Fibroblast of lung (primary cell): ENCODE measurements at regions not wholly inside any gene's neighbourhood (a gene's known extent, or its start where the extent isn't known, plus 50 kb on each side); places are given as distances from the start of the nearest gene placed in this dataset.

Experiments
- DNase-seq, 2 donors: peaks; one replicate each; pipeline versions ENCODE4 v3.0.0 to v3.0.0-alpha.2; 2010; ENCODE audit warnings: low read depth in 2 of 2
- H2AFZ ChIP-seq: 2 replicates; pipeline ENCODE4 v1.5.1; 2012; ENCODE audit warnings: low read length, control low read depth, inconsistent platforms
- H3K27ac ChIP-seq: 2 replicates; pipeline ENCODE4 v1.5.1; 2011; ENCODE audit warnings: low read length, control low read depth; ENCODE audit not compliant: insufficient read depth
- H3K27me3 ChIP-seq: 2 replicates; pipeline ENCODE4 v1.5.1; 2011; ENCODE audit warnings: mild to moderate bottlenecking, low read length; ENCODE audit not compliant: control insufficient read depth, insufficient read depth
- H3K36me3 ChIP-seq: 2 replicates; pipeline ENCODE4 v1.5.1; 2011; ENCODE audit warnings: low read length; ENCODE audit not compliant: control insufficient read depth, insufficient read depth
- H3K4me1 ChIP-seq: 2 replicates; pipeline ENCODE4 v1.5.1; 2011; ENCODE audit warnings: low read length; ENCODE audit not compliant: control insufficient read depth, insufficient read depth; ENCODE audit errors: extremely low read depth
- H3K4me2 ChIP-seq: 2 replicates; pipeline ENCODE4 v1.5.1; 2011; ENCODE audit warnings: low read length, control low read depth; ENCODE audit not compliant: insufficient read depth; ENCODE audit errors: extremely low read depth
- H3K4me3 ChIP-seq, 4 experiments: fragments of 200-600 bp in 1 of 4; sonication (generic) in 1 of 4; replicated peaks in 1 of 4; 2 replicates each; pipeline ENCODE4 v1.5.1; 2011 to 2016; ENCODE audit warnings: low read length in 4 of 4, low read depth in 3 of 4, mild to moderate bottlenecking in 3 of 4, control low read depth in 2 of 4, inconsistent platforms in 1 of 4, mixed read lengths in 1 of 4; ENCODE audit not compliant: insufficient read depth in 1 of 4; ENCODE audit errors: control extremely low read depth in 1 of 4
- H3K79me2 ChIP-seq: 2 replicates; pipeline ENCODE4 v1.5.1; 2012; ENCODE audit warnings: mild to moderate bottlenecking, low read length, inconsistent platforms; ENCODE audit not compliant: control insufficient read depth, insufficient read depth
- H3K9ac ChIP-seq: 2 replicates; pipeline ENCODE4 v1.5.1; 2011; ENCODE audit warnings: mild to moderate bottlenecking, low read length, control low read depth; ENCODE audit not compliant: insufficient read depth
- H3K9me3 ChIP-seq: 2 replicates; pipeline ENCODE4 v1.5.1; 2012; ENCODE audit warnings: low read depth, low read length; ENCODE audit not compliant: control insufficient read depth, insufficient read depth
- H4K20me1 ChIP-seq: 2 replicates; pipeline ENCODE4 v1.5.1; 2011; ENCODE audit warnings: low read length; ENCODE audit not compliant: control insufficient read depth, insufficient read depth; ENCODE audit errors: extremely low read depth
- CTCF ChIP-seq, 2 donors: IDR thresholded peaks in 1 of 2; conservative IDR thresholded peaks in 1 of 2; 1 replicate in 1 of 2; 2 replicates in 1 of 2; pipeline ENCODE4 v1.5.1; 2011 to 2012; ENCODE audit warnings: low read length in 2 of 2, control low read depth in 1 of 2, inconsistent platforms in 1 of 2, low read depth in 1 of 2, mild to moderate bottlenecking in 1 of 2
- EZH2 ChIP-seq: IDR thresholded peaks from 2 replicates; pipeline ENCODE4 v1.5.1; 2012; ENCODE audit warnings: low read length, control low read depth, mild to moderate bottlenecking; ENCODE audit errors: missing control alignments

DNA sequence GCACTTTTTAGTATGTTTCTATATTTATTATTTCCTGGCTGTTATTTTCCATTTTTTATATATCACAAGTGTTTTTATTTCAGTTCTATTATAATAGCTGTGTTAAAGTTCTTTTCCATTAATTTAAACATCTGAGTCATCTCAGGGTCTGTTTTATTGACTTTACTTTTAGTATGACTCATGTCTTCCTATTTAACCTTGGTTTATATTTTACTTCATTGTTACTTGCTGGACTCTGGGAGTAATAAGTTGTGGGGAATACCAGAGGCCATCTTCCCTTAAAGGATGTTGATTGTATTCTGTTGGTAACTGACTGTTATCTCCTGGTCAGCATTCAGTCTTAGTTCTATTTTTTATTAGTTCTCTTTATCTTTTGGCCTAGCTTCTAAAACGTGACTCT lies 1508.2 kb downstream of the CDH11 start:
- H3K4me1 ChIP-seq: no peaks in the 10 kb centered on the region
- TF ChIP-seq EZH2 (no peak), CTCF (conservative IDR thresholded peaks at IDR 0.05 in 1 of 2, IDR thresholded peaks at IDR 0.05 in 1 of 2; ENCODE audit: low read depth in 1 of 2, low read length in 2 of 2) (no peak)
- H3K27me3 ChIP-seq: no peaks in the 10 kb centered on the region
- no peak overlapping the region for H3K4me2 ChIP-seq
- peak; percentile 54 to 65 for DNase-seq
- H3K9ac ChIP-seq: no peak overlapping the region
- no peaks in the 10 kb centered on the region for H3K9me3 ChIP-seq
- H3K79me2 ChIP-seq: no peaks in the 10 kb centered on the region
- no peaks in the 10 kb centered on the region for H4K20me1 ChIP-seq
- H2AFZ ChIP-seq: no peak overlapping the region
- no peak overlapping the region for H3K4me3 ChIP-seq
- no peaks in the 10 kb centered on the region for H3K36me3 ChIP-seq
- H3K27ac ChIP-seq: no peak overlapping the region

GRCh38 chr16:63612462-63613227 lies 1509.2 kb downstream of the CDH11 start:
- no peak overlapping the region for H3K4me2 ChIP-seq

DNA sequence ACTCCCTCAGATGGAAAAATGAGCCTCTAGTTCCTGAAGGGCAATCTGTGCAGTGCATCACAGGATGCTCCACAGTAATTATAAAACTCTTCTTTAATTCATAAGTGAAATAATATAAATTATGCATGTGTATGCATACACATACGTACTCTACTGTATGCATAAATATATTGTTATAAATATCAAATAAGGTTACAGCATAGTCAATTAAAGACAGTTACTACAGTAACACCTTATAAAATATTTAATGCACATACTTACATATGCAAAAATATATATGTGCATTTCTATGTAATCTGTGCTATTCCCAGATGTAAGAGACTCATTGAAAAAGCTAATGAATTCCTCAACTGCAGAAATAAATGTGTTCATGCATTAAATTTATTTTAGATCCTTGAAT lies 1515.1 kb downstream of the CDH11 start:
- DNase-seq: no peak
- Histone ChIP-seq H3K79me2 (no peaks in the 10 kb centered on the region), H3K9ac (no peak overlapping the region), H3K36me3 (no peaks in the 10 kb centered on the region), H3K4me3 (no peak overlapping the region), H3K4me2 (no peak overlapping the region), H3K4me1 (no peaks in the 10 kb centered on the region), H3K9me3 (no peaks in the 10 kb centered on the region), H3K27ac (no peak overlapping the region), H3K27me3 (no peaks in the 10 kb centered on the region), H2AFZ (no peak overlapping the region), H4K20me1 (no peaks in the 10 kb centered on the region)
- TF ChIP-seq EZH2 (no peak), CTCF (conservative IDR thresholded peaks at IDR 0.05 in 1 of 2, IDR thresholded peaks at IDR 0.05 in 1 of 2; ENCODE audit: low read depth in 1 of 2, low read length in 2 of 2) (no peak)

More at GRCh38 chr16:63612462-63613227, 1509.2 kb downstream of the CDH11 start:
- no peaks in the 10 kb centered on the region for H3K4me1 ChIP-seq
- no peaks in the 10 kb centered on the region for H3K9me3 ChIP-seq
- no peak for DNase-seq
- no peaks in the 10 kb centered on the region for H4K20me1 ChIP-seq
- no peak overlapping the region for H2AFZ ChIP-seq
- H3K36me3 ChIP-seq: no peaks in the 10 kb centered on the region
- TF ChIP-seq CTCF (conservative IDR thresholded peaks at IDR 0.05 in 1 of 2, IDR thresholded peaks at IDR 0.05 in 1 of 2; ENCODE audit: low read depth in 1 of 2, low read length in 2 of 2) (no peak), EZH2 (no peak)
- no peak overlapping the region for H3K4me3 ChIP-seq
- H3K79me2 ChIP-seq: no peaks in the 10 kb centered on the region
- H3K9ac ChIP-seq: no peak overlapping the region
- no peaks in the 10 kb centered on the region for H3K27me3 ChIP-seq
- no peak overlapping the region for H3K27ac ChIP-seq
